ENCODE measurements at regions not wholly inside any gene's neighbourhood (a gene's known extent, or its start where the extent isn't known, plus 50 kb on each side); places are given as distances from the start of the nearest gene placed in this dataset.

DNA sequence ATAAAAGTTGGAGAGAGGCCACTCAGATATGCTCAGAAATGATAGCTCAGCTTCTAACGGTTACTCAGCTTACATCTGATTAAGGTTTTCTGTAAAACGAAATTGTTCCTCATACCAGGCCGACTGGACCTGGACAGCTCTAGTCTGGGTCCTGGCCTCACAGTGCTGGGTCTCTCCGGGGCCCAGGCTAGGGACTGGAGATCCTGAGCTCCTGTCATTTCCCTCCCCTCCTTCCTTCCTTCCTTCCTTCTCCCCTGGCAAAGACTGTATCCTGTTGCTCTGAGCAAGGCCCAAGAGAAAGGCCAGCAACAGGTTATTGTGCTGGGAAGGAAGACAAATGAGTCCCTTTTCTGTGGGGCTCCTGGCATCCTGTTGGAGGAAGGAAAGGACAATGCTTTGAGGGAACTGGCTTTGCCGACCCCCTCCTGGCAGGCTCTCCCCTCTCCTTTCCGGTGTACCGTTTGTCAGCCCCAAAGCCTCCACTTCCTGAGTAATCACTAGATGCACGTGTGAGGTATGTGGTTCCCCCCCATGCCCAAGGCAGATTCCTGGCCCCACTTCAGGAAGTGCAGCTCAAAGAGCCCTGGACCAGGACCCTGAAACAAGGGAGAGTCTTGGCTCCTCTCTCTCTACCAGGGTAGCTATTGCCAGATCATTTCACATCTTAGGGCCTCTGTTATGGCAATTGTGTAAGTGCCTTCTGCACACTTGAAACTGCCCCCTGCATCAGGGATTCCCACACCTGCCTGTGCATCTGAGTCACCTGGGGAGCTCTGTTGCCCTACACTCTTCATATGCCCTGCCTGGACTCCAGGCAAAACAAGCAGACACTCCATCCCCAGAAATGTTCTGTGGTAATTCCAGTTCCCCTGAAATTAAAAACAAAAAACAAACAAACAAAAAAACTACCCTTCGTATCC, 212.7 kb upstream of the FGGY start:
- peak overlapping the region; percentile 87 for H3K27ac Mint-ChIP-seq (ENCODE audit: unreplicated experiment)
- H3K36me3 Mint-ChIP-seq (ENCODE audit: low read depth, unreplicated experiment) = peaks cover 6% of the 10 kb centered on the region
- H3K4me1 Mint-ChIP-seq (ENCODE audit: unreplicated experiment) = peaks cover 52% of the 10 kb centered on the region
- H3K4me3 Mint-ChIP-seq (ENCODE audit: unreplicated experiment) = no peak overlapping the region
- H3K27me3 Mint-ChIP-seq (ENCODE audit: unreplicated experiment) = no peaks in the 10 kb centered on the region
- peak; percentile 48 for DNase-seq (ENCODE audit: low spot score)
- TF ChIP-seq, protein P1, sequence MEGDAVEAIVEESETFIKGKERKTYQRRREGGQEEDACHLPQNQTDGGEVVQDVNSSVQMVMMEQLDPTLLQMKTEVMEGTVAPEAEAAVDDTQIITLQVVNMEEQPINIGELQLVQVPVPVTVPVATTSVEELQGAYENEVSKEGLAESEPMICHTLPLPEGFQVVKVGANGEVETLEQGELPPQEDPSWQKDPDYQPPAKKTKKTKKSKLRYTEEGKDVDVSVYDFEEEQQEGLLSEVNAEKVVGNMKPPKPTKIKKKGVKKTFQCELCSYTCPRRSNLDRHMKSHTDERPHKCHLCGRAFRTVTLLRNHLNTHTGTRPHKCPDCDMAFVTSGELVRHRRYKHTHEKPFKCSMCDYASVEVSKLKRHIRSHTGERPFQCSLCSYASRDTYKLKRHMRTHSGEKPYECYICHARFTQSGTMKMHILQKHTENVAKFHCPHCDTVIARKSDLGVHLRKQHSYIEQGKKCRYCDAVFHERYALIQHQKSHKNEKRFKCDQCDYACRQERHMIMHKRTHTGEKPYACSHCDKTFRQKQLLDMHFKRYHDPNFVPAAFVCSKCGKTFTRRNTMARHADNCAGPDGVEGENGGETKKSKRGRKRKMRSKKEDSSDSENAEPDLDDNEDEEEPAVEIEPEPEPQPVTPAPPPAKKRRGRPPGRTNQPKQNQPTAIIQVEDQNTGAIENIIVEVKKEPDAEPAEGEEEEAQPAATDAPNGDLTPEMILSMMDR (IDR thresholded peaks at IDR 0.05; ENCODE audit: unreplicated experiment) = no peak
- no peaks in the 10 kb centered on the region for H3K9me3 Mint-ChIP-seq (ENCODE audit: unreplicated experiment)

DNA sequence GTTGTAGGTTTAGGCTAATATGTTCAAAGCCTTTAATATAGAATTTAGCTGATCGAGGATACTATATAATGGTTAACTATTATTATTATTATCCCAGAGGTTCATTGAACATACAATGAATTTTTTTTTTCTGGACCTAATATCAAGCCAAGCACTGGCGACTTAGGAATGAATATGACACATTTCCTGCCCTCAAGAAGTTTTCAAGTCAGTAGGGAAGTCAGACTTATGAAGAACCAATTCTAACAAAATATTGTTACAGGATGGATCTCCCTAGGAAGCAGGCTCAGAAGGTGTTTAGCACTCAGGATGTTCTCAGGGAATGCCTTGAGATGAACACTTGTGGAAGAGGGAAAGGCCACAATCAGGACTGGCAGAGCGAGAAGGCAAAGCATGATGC, 211.8 kb upstream of the FGGY start:
- TF ChIP-seq, protein P1 (IDR thresholded peaks at IDR 0.05; ENCODE audit: unreplicated experiment) = no peak
- Mint-ChIP-seq H3K36me3 (ENCODE audit: low read depth, unreplicated experiment) (peaks cover 8% of the 10 kb centered on the region), H3K27ac (ENCODE audit: unreplicated experiment) (peak overlapping the region; percentile 76), H3K4me1 (ENCODE audit: unreplicated experiment) (peaks cover 43% of the 10 kb centered on the region), H3K4me3 (ENCODE audit: unreplicated experiment) (no peak overlapping the region), H3K27me3 (ENCODE audit: unreplicated experiment) (no peaks in the 10 kb centered on the region), H3K9me3 (ENCODE audit: unreplicated experiment) (no peaks in the 10 kb centered on the region)
- DNase-seq (ENCODE audit: low spot score) = no peak

DNA sequence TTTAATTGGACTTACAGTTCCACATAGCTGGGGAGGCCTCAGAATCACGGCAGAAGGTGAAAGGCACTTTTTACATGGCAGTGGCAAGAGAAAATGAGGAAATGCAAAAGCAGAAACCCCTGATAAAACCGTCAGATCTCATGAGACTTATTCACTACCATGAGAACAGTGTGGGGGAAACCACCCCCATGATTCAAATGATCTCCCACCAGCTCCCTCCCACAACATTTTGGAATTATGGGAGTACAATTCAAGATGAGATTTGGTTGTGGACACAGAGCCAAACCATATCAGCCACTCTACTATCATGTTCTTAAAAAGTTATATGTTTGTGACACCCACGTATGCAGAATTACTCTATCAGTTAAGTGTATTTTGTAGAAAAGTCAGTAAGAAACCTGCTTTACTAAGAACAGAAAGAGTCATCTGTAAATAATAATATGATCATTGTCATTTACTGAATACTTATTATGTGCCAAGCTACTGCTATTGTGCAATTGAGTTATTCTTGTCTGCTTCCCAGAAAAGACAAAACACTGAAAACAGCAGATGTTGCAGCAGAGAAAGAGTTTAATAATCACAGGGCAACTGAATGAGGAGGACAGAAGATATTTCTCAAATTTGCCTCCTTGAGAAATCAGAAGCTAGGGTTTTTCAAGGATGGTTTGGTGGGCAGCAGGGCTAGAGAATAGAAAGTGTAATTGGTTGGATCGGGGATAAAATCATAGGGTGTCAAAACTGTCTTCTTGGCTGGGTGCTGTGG, 207.7 kb upstream of the FGGY start:
- peaks cover 20% of the 10 kb centered on the region for H3K4me1 Mint-ChIP-seq (ENCODE audit: unreplicated experiment)
- no peak for DNase-seq (ENCODE audit: low spot score)
- H3K9me3 Mint-ChIP-seq (ENCODE audit: unreplicated experiment) = no peaks in the 10 kb centered on the region
- H3K4me3 Mint-ChIP-seq (ENCODE audit: unreplicated experiment) = no peak overlapping the region
- peaks cover 8% of the 10 kb centered on the region for H3K36me3 Mint-ChIP-seq (ENCODE audit: low read depth, unreplicated experiment)
- no peak overlapping the region for H3K27ac Mint-ChIP-seq (ENCODE audit: unreplicated experiment)
- TF ChIP-seq, protein P1 (IDR thresholded peaks at IDR 0.05; ENCODE audit: unreplicated experiment) = no peak
- H3K27me3 Mint-ChIP-seq (ENCODE audit: unreplicated experiment) = peaks cover 2% of the 10 kb centered on the region

DNA sequence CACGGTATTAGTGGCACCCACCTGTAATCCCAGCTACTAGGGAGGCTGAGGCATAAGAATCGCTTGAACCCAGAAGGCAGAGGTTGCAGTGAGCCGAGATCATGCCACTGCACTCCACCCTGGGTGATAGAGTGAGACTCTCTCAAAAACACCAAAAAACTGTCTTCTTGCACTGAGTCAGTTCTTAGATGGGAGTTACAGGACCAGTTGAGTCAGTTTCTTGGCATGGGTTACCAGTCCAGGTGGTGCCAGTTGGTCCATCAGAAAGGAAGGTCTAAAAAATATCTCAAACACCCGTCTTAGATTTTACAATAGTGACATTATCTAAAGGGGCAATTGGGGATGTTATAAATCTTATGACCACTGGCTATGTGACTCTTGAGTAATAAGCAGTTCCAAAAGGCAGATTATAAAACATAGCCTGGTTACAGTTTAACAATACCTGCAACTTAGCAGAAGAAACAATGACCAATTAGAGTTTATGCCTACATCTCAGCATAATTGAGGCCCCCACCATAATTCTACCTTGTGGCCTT, 206.9 kb upstream of the FGGY start:
- Mint-ChIP-seq H3K27ac (ENCODE audit: unreplicated experiment) (no peak overlapping the region), H3K9me3 (ENCODE audit: unreplicated experiment) (no peaks in the 10 kb centered on the region), H3K27me3 (ENCODE audit: unreplicated experiment) (peaks cover 2% of the 10 kb centered on the region), H3K4me1 (ENCODE audit: unreplicated experiment) (peaks cover 14% of the 10 kb centered on the region), H3K4me3 (ENCODE audit: unreplicated experiment) (no peak overlapping the region), H3K36me3 (ENCODE audit: low read depth, unreplicated experiment) (peaks cover 8% of the 10 kb centered on the region)
- DNase-seq (ENCODE audit: low spot score) = no peak
- TF ChIP-seq, protein P1 (IDR thresholded peaks at IDR 0.05; ENCODE audit: unreplicated experiment) = no peak

All from endothelial cell (in vitro differentiated cells).